ENCODE measurements at regions not wholly inside any gene's neighbourhood (a gene's known extent, or its start where the extent isn't known, plus 50 kb on each side); places are given as distances from the start of the nearest gene placed in this dataset.

GRCh38 chr2:9758741-9759140, 84.5 kb upstream of the TAF1B start:
- DNase-seq: no peak

GRCh38 chr2:9760069-9760901, 83.0 kb upstream of the TAF1B start:
- no peak for DNase-seq

- DNase-seq: no peak
Measured at GRCh38 chr2:9760902-9761228, 82.4 kb upstream of the TAF1B start.

GRCh38 chr2:9761577-9761976, 81.7 kb upstream of the TAF1B start:
- DNase-seq: no peak

GRCh38 chr2:9762164-9762563, 81.1 kb upstream of the TAF1B start:
- DNase-seq: no peak

- no peak for DNase-seq
Measured at GRCh38 chr2:9762941-9763340, 80.3 kb upstream of the TAF1B start.

GRCh38 chr2:9763356-9764152, 79.7 kb upstream of the TAF1B start:
- no peak for DNase-seq

GRCh38 chr2:9764153-9764778, 79.0 kb upstream of the TAF1B start:
- DNase-seq: no peak

- no peak for DNase-seq
Measured at GRCh38 chr2:9765611-9766531, 77.4 kb upstream of the TAF1B start.

- peak; percentile 22 for DNase-seq
Measured at GRCh38 chr2:9767656-9768281, 75.5 kb upstream of the TAF1B start.

- DNase-seq: peak; percentile 80
Measured at GRCh38 chr2:9768388-9768787, 74.9 kb upstream of the TAF1B start.

- peak; percentile 65 for DNase-seq
Measured at GRCh38 chr2:9769171-9770005, 73.9 kb upstream of the TAF1B start.

- DNase-seq: no peak
Measured at GRCh38 chr2:9770006-9770307, 73.3 kb upstream of the TAF1B start.

- peak; percentile 78 for DNase-seq
Measured at GRCh38 chr2:9770308-9771100, 72.8 kb upstream of the TAF1B start.

GRCh38 chr2:9771101-9771449, 72.2 kb upstream of the TAF1B start:
- DNase-seq: no peak

- peak; percentile 36 for DNase-seq
Measured at GRCh38 chr2:9771481-9772017, 71.7 kb upstream of the TAF1B start.

- no peak for DNase-seq
Measured at GRCh38 chr2:9772035-9772998, 71.0 kb upstream of the TAF1B start.

- no peak for DNase-seq
Measured at GRCh38 chr2:9772999-9773902, 70.0 kb upstream of the TAF1B start.
